Fibroblast of the aortic adventitia (primary cell): ENCODE measurements at regions not wholly inside any gene's neighbourhood (a gene's known extent, or its start where the extent isn't known, plus 50 kb on each side); places are given as distances from the start of the nearest gene placed in this dataset.
A peak's percentile ranks its signal among the peaks of the same experiment; 100 is the strongest.

ENCODE experiments used
- DNase-seq: peaks from one replicate; pipeline ENCODE4 v3.0.0-alpha.2; 2010; ENCODE audit warnings: low read depth
- H3K4me3 ChIP-seq: 2 replicates; pipeline ENCODE4 v1.5.1; 2011; ENCODE audit warnings: low read depth, mild to moderate bottlenecking, control low read depth, low read length, moderate library complexity
- TF ChIP-seq, protein P1 (sequence below): IDR thresholded peaks from 2 replicates; pipeline ENCODE4 v1.5.1; 2011; ENCODE audit warnings: mild to moderate bottlenecking, low read length, control low read depth, inconsistent platforms; ENCODE audit not compliant: insufficient read depth

DNA sequence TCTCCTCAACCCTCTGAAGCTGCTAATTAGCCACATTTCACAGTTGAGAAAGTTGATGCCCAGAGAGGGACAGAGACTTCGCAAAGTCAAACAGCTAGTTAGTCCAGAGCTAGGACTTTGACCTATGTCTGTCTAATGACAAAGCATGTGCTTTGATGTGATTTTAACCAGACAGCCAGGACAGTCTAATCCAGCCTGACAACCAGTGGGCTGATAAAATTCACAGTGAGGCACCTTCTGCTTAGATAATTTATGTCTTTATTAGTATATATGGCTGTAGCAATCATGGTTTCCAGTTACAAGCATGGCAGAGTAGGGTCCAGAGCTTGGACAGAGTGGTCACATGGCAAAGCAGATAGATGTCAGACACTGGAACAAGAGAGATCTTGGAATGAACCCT lies 133.6 kb upstream of the C1QTNF7 start:
- TF ChIP-seq, protein P1, sequence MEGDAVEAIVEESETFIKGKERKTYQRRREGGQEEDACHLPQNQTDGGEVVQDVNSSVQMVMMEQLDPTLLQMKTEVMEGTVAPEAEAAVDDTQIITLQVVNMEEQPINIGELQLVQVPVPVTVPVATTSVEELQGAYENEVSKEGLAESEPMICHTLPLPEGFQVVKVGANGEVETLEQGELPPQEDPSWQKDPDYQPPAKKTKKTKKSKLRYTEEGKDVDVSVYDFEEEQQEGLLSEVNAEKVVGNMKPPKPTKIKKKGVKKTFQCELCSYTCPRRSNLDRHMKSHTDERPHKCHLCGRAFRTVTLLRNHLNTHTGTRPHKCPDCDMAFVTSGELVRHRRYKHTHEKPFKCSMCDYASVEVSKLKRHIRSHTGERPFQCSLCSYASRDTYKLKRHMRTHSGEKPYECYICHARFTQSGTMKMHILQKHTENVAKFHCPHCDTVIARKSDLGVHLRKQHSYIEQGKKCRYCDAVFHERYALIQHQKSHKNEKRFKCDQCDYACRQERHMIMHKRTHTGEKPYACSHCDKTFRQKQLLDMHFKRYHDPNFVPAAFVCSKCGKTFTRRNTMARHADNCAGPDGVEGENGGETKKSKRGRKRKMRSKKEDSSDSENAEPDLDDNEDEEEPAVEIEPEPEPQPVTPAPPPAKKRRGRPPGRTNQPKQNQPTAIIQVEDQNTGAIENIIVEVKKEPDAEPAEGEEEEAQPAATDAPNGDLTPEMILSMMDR, result no peak
- H3K4me3 ChIP-seq, result no peak overlapping the region
- no peak for DNase-seq

DNA sequence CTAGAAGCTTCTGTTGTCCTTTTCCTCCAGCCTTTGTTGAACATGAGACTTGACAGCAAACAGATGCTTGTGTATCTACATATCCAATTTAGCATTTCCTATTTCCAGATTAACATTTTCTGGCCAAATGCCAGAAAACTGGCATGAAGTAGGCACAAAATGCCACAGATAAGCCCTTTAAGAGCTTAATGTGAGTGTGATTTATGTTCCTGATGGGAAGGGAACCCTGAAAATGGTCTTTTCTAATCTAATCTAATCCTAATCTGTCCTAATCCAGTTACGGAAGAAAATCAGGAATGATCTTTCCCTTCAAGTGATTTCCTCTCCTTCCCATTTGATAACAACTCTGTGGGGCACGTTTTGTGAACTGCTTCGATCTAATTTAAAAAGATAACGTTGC lies 133.0 kb upstream of the C1QTNF7 start:
- H3K4me3 ChIP-seq, result no peak overlapping the region
- DNase-seq, result no peak
- TF ChIP-seq, protein P1, result no peak

DNA sequence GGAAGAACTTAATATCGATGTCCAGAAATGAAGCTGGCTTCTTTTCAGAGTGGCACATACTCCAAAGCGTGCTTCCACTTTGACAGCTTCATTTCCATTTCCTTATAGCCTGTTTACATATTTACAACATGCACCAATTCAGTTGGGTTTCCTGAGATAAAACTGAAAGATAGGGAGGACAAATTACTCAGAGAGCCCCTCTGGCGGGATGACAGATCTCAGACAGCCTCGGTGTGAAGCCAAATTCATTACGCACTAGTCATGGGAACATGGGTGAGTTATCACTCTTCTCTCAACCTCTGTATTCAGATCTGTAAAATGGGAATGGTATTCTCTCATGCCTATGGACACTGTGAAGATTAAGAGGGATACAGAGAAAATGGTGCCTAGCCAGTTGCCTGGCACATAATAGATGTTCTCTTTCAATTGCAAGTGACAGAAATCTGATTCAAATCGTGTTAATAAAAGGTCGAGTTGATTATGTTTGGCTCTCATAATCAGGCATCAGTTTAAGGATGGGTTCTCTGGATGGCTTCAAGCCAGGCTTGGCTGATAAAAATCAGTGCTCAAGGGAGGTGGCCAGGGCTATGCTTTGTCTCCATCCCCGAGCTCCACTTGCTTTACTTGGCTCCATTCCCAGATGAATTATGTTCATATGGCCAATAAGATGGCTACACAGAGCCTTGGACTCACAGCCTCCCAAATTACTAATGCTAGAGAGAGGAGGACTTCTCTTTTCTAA lies 132.2 kb upstream of the C1QTNF7 start:
- no peak overlapping the region for H3K4me3 ChIP-seq
- TF ChIP-seq, protein P1, result no peak
- DNase-seq, result no peak

DNA sequence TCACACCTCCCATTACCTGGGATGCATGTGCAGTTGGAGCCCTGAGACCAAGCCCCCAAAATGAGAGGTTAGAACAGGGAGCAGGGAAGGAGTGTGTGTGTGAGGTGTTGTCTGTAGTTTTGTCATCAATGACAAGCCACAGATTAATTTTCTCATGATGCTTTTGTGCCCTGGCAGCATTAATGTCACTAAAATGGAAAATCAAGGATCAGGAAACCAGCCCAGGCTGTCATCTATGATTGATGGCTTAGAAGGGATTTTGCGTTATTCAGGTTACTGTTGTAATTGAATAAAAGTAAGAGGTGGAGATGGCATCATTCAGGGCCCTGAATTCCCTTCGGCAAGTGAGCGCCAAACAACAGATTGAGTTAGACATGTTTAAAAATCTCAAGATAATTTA lies 130.5 kb upstream of the C1QTNF7 start:
- H3K4me3 ChIP-seq, result no peak overlapping the region
- no peak for DNase-seq
- TF ChIP-seq, protein P1, result no peak

DNA sequence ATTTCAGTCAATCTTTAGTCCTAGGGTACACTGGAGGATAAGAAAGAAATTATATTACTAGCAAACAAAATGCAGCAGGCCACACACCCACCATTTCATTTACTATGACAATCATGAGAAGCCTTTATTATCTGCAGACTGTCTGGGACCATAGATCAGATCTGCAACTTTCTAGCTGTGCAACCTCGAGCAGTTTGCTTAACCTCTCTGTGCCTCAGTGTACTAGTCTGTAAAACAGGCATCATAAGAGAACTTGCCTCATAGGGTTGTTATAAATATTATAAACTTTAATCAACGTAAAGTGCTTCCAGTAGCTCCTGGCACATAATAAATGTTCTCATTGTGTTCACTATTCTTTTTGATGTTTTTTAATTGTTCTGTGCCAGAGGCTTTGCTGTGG lies 128.2 kb upstream of the C1QTNF7 start:
- no peak overlapping the region for H3K4me3 ChIP-seq
- DNase-seq, result no peak
- TF ChIP-seq, protein P1, result no peak

DNA sequence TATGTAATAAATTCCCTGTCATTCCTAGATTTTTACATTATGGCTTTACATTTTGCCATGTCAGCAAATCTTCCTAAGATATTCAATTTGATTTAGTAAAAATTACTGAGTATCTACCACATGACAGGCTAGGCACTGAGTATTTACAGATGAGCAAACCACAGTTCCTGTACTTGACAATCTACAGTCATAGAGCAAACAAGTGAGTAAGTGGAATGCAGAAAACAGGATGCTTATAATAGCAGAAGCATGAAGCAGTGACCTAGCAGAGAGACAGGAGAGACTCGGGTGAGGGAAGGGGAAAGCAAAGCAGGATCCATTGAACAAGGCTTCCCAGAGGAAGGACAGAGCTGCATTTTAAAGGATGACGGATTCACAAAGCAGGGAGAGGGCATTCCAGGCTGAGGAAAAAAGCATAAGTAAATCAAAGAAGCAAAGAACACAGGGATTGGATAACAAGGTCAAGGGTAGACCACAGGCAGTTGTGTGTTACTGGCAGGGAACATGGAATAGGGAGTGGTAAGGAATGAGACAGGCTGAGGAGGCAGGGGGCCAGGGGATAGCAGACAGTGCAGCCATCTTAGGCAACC lies 124.7 kb upstream of the C1QTNF7 start:
- no peak overlapping the region for H3K4me3 ChIP-seq
- TF ChIP-seq, protein P1, result no peak
- peak; percentile 2 for DNase-seq
